HG03457 (cell line): ENCODE measurements at regions not wholly inside any gene's neighbourhood (a gene's known extent, or its start where the extent isn't known, plus 50 kb on each side); places are given as distances from the start of the nearest gene placed in this dataset.

Source experiments
- ATAC-seq: cut with Tn5 transposase; IDR thresholded peaks from one replicate; pipeline ENCODE4 v1.9.1; 2021; ENCODE audit warnings: moderate number of reproducible peaks; ENCODE audit not compliant: unreplicated experiment

- no peak for ATAC-seq
These were observed 118.1 kb downstream of the ZNF621 start for GRCh38 chr3:40642812-40643211.

- no peak for ATAC-seq
These were observed 121.1 kb downstream of the ZNF621 start for GRCh38 chr3:40645883-40646282.

- no peak for ATAC-seq
These were observed 124.6 kb downstream of the ZNF621 start for GRCh38 chr3:40649346-40649745.

GRCh38 chr3:40652072-40652471, 127.3 kb downstream of the ZNF621 start:
- no peak for ATAC-seq

- ATAC-seq: no peak
These were observed 128.2 kb downstream of the ZNF621 start for GRCh38 chr3:40653001-40653400.

GRCh38 chr3:40653878-40654277, 129.1 kb downstream of the ZNF621 start:
- no peak for ATAC-seq

GRCh38 chr3:40655551-40655950, 130.8 kb downstream of the ZNF621 start:
- ATAC-seq: no peak

- no peak for ATAC-seq
These were observed 132.9 kb downstream of the ZNF621 start for GRCh38 chr3:40657623-40658022.

GRCh38 chr3:40658305-40658704, 133.5 kb downstream of the ZNF621 start:
- ATAC-seq: no peak

GRCh38 chr3:40660554-40660953, 135.8 kb downstream of the ZNF621 start:
- no peak for ATAC-seq

GRCh38 chr3:40661284-40661683, 136.5 kb downstream of the ZNF621 start:
- ATAC-seq: no peak

GRCh38 chr3:40663280-40663679, 138.5 kb downstream of the ZNF621 start:
- no peak for ATAC-seq

GRCh38 chr3:40669176-40669575, 144.4 kb downstream of the ZNF621 start:
- ATAC-seq: no peak

GRCh38 chr3:40672861-40673260, 148.1 kb downstream of the ZNF621 start:
- ATAC-seq: no peak

- no peak for ATAC-seq
These were observed 152.6 kb downstream of the ZNF621 start for GRCh38 chr3:40677321-40677720.

- no peak for ATAC-seq
These were observed 153.0 kb downstream of the ZNF621 start for GRCh38 chr3:40677749-40678148.

GRCh38 chr3:40679290-40679689, 154.5 kb downstream of the ZNF621 start:
- ATAC-seq: no peak

- ATAC-seq: no peak
These were observed 156.2 kb downstream of the ZNF621 start for GRCh38 chr3:40680685-40681657.

GRCh38 chr3:40681658-40682055, 156.9 kb downstream of the ZNF621 start:
- ATAC-seq: no peak

GRCh38 chr3:40689837-40690236, 165.1 kb downstream of the ZNF621 start:
- ATAC-seq: no peak

- no peak for ATAC-seq
These were observed 166.1 kb downstream of the ZNF621 start for GRCh38 chr3:40690749-40691451.

GRCh38 chr3:40691452-40691861, 166.7 kb downstream of the ZNF621 start:
- ATAC-seq: no peak
